ENCODE measurements at regions not wholly inside any gene's neighbourhood (a gene's known extent, or its start where the extent isn't known, plus 50 kb on each side); places are given as distances from the start of the nearest gene placed in this dataset.
"Not testable (repeated sequence)": the region's sequence is repeated elsewhere in the genome, so short reads cannot be mapped to it uniquely, and the experiment has no call there.

GRCh38 chr21:38905328-38905727, 99.6 kb downstream of the ETS2 start:
- DNase-seq (ENCODE audit: low read depth in 3 of 3, low spot score in 2 of 3): no peak

- DNase-seq (ENCODE audit: low read depth in 3 of 3, low spot score in 2 of 3): no peak
These were observed 98.0 kb downstream of the ETS2 start for GRCh38 chr21:38903690-38904139.

- DNase-seq (ENCODE audit: low read depth in 3 of 3, low spot score in 2 of 3): no peak
These were observed 97.1 kb downstream of the ETS2 start for GRCh38 chr21:38902608-38903445.

GRCh38 chr21:38900499-38900898, 94.8 kb downstream of the ETS2 start:
- DNase-seq (ENCODE audit: low read depth in 3 of 3, low spot score in 2 of 3): no peak

GRCh38 chr21:38899985-38900384, 94.3 kb downstream of the ETS2 start:
- DNase-seq (ENCODE audit: low read depth in 3 of 3, low spot score in 2 of 3): not testable (repeated sequence)

- no peak for DNase-seq (ENCODE audit: low read depth in 3 of 3, low spot score in 2 of 3)
These were observed 93.7 kb downstream of the ETS2 start for GRCh38 chr21:38899277-38899947.

- no peak for DNase-seq (ENCODE audit: low read depth in 3 of 3, low spot score in 2 of 3)
These were observed 92.8 kb downstream of the ETS2 start for GRCh38 chr21:38898422-38899096.

GRCh38 chr21:38897532-38898421, 92.0 kb downstream of the ETS2 start:
- no peak for DNase-seq (ENCODE audit: low read depth in 3 of 3, low spot score in 2 of 3)

GRCh38 chr21:38894899-38895298, 89.2 kb downstream of the ETS2 start:
- DNase-seq (ENCODE audit: low read depth in 3 of 3, low spot score in 2 of 3): no peak

GRCh38 chr21:38888991-38889561, 83.3 kb downstream of the ETS2 start:
- no peak for DNase-seq (ENCODE audit: low read depth in 3 of 3, low spot score in 2 of 3)

- DNase-seq (ENCODE audit: low read depth in 3 of 3, low spot score in 2 of 3): no peak
These were observed 82.0 kb downstream of the ETS2 start for GRCh38 chr21:38887749-38888148.

- DNase-seq (ENCODE audit: low read depth in 3 of 3, low spot score in 2 of 3): no peak
These were observed 81.4 kb downstream of the ETS2 start for GRCh38 chr21:38887062-38887686.

- no peak for DNase-seq (ENCODE audit: low read depth in 3 of 3, low spot score in 2 of 3)
These were observed 80.2 kb downstream of the ETS2 start for GRCh38 chr21:38885909-38886308.

GRCh38 chr21:38884440-38884839, 78.7 kb downstream of the ETS2 start:
- DNase-seq (ENCODE audit: low read depth in 3 of 3, low spot score in 2 of 3): no peak

GRCh38 chr21:38883142-38883541, 77.4 kb downstream of the ETS2 start:
- no peak for DNase-seq (ENCODE audit: low read depth in 3 of 3, low spot score in 2 of 3)

- no peak for DNase-seq (ENCODE audit: low read depth in 3 of 3, low spot score in 2 of 3)
These were observed 75.4 kb downstream of the ETS2 start for GRCh38 chr21:38881131-38881530.

GRCh38 chr21:38880577-38880966, 74.8 kb downstream of the ETS2 start:
- DNase-seq (ENCODE audit: low read depth in 3 of 3, low spot score in 2 of 3): no peak

GRCh38 chr21:38879912-38880576, 74.3 kb downstream of the ETS2 start:
- DNase-seq (ENCODE audit: low read depth in 3 of 3, low spot score in 2 of 3): no peak
